ENCODE measurements at regions not wholly inside any gene's neighbourhood (a gene's known extent, or its start where the extent isn't known, plus 50 kb on each side); places are given as distances from the start of the nearest gene placed in this dataset.

DNA sequence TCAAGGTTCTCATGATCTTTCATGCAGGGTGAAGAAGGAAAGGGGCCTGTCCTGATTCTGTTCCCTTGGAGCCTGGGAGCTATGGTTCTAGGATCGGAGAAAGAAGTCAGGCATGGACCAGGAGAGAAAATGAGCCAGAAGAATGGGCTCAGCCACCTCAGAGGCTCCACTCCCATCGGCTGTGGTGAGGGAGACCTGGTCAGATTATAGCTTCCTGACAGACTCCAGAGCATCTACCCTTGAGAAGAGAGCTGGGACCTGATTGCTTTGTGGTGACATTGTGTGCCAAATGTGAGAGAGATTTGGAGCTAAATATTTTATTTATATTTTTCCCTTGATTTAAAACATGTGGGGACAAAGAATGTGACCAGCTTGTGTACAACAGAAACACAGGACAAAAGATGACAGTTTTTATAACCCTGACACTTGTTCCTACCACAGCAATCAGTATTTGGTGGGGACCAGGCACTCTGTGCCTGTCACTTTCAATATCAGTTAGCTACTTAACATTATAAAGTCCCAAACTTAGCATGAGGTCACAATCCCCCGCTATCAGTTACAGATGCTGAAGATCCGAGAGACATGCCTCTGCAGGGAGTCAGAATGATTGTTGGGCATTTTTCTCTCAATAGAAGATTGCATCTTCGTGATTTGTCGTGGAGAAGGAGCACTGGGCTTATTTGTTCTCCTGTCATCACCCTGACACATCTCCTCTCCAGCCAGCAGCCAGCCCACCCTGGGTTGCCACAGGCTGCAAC is 228.3 kb upstream of the ADAMTS16 start:
- TF ChIP-seq, protein P1, sequence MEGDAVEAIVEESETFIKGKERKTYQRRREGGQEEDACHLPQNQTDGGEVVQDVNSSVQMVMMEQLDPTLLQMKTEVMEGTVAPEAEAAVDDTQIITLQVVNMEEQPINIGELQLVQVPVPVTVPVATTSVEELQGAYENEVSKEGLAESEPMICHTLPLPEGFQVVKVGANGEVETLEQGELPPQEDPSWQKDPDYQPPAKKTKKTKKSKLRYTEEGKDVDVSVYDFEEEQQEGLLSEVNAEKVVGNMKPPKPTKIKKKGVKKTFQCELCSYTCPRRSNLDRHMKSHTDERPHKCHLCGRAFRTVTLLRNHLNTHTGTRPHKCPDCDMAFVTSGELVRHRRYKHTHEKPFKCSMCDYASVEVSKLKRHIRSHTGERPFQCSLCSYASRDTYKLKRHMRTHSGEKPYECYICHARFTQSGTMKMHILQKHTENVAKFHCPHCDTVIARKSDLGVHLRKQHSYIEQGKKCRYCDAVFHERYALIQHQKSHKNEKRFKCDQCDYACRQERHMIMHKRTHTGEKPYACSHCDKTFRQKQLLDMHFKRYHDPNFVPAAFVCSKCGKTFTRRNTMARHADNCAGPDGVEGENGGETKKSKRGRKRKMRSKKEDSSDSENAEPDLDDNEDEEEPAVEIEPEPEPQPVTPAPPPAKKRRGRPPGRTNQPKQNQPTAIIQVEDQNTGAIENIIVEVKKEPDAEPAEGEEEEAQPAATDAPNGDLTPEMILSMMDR (IDR thresholded peaks at IDR 0.05), result no peak
- TF ChIP-seq POLR2A (IDR thresholded peaks at IDR 0.05) (no peak), POLR2AphosphoS5 (IDR thresholded peaks at IDR 0.05) (no peak), EP300 (IDR thresholded peaks at IDR 0.05) (no peak)
